Right lobe of liver (tissue), 6 donors: ENCODE measurements at regions not wholly inside any gene's neighbourhood (a gene's known extent, or its start where the extent isn't known, plus 50 kb on each side); places are given as distances from the start of the nearest gene placed in this dataset.

Source experiments
- ATAC-seq, 4 donors: fragments of 200-7000 bp; cut with Tn5 transposase; one replicate each; pipeline ENCODE4 v1.9.1; 2020; ENCODE audit warnings: mild to moderate bottlenecking in 4 of 4, moderate library complexity in 4 of 4
- DNase-seq, 3 donors: peaks; one replicate each; pipeline ENCODE4 v3.0.0-alpha.2; 2020
- H3K27ac ChIP-seq, 3 donors: fragments of 200-600 bp; one replicate each; pipeline ENCODE4 v1.8.0; 2022
- H3K27me3 ChIP-seq, 2 donors: fragments of 200-600 bp; one replicate each; pipeline ENCODE4 v1.8.0; 2022
- H3K36me3 ChIP-seq, 4 donors: fragments of 200-600 bp; sonication (generic) in 1 of 4; one replicate each; pipeline versions ENCODE4 v1.5.1 to v1.8.0; 2017 to 2022; ENCODE audit warnings: control low read depth in 1 of 4
- H3K4me1 ChIP-seq, 4 donors: fragments of 200-600 bp; sonication (generic) in 1 of 4; one replicate each; pipeline versions ENCODE4 v1.5.1 to v1.8.0; 2017 to 2022; ENCODE audit warnings: control low read depth in 1 of 4
- H3K4me3 ChIP-seq, 3 donors: fragments of 200-600 bp; one replicate each; pipeline ENCODE4 v1.8.0; 2022
- H3K9me3 ChIP-seq, 4 donors: fragments of 200-600 bp; sonication (generic) in 1 of 4; one replicate each; pipeline versions ENCODE4 v1.5.1 to v1.8.0; 2017 to 2022; ENCODE audit warnings: control low read depth in 1 of 4
- POLR2A ChIP-seq: fragments of 450-650 bp; IDR thresholded peaks from one replicate; pipeline ENCODE4 v1.6.1; 2017; ENCODE audit warnings: antibody characterized with exemption, mild to moderate bottlenecking
- WGBS: methylation state at CpG from one replicate; pipeline ENCODE4 v1.1.6; 2018; ENCODE audit warnings: low coverage, low lambda C conversion rate; ENCODE audit not compliant: insufficient coverage; ENCODE audit errors: missing lambda C conversion rate; 5-methylcytosine and 5-hydroxymethylcytosine counted together
- intact Hi-C, 2 donors: fragments of 100-400 bp; cut with DNase I; formaldehyde crosslinking; loops; one replicate each; pipeline versions ENCODE4 v1.11.2 to v1.14.1; 2022
- TF ChIP-seq, protein P1 (sequence below), 4 donors: fragments of 200-600 bp in 3 of 4; fragments of 450-650 bp in 1 of 4; IDR thresholded peaks; one replicate each; pipeline versions ENCODE4 v1.5.1 to v1.8.0; 2016 to 2022; ENCODE audit warnings: antibody characterized with exemption in 4 of 4, mild to moderate bottlenecking in 2 of 4
- donor health status: DM: no; HTN: yes; CAD: no.
- donor health status: DM: no; HTN: no; CAD: no.
- donor health status: DM: no; HTN: no; CAD: no.
- donor health status: DM: no; HTN: yes; CAD: no.
- donor health status: DM: no; HTN: yes; CAD: no.

DNA sequence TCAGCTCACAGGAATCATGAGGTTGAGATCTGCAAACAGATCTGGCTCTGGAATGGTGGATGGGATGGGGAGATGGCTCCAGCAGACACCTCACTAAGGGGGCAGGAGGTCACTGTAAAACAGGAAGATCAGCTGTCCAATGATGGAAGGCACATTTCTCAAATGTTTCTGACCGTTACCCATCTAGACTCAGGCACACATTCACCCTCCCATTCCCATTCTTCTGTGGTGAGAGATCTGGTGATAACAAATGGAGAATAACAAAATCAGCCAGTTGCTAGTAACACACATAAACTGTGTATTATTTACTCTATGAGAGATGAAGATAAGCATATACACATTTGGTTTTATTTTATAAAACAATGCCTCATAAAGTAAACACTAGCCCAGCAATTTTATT lies 235.9 kb downstream of the TSHZ3 start:
- Histone ChIP-seq H3K27me3 (no peaks in the 10 kb centered on the region), H3K4me3 (no peak overlapping the region), H3K9me3 (no peaks in the 10 kb centered on the region), H3K4me1 (no peaks in the 10 kb centered on the region), H3K36me3 (no peaks in the 10 kb centered on the region), H3K27ac (no peak overlapping the region)
- intact Hi-C loops = no loop called here
- 8% methylated on average over 1 of the region's 1 CpG for WGBS
- DNase-seq (no peak), ATAC-seq (no peak)
- TF ChIP-seq, protein P1, sequence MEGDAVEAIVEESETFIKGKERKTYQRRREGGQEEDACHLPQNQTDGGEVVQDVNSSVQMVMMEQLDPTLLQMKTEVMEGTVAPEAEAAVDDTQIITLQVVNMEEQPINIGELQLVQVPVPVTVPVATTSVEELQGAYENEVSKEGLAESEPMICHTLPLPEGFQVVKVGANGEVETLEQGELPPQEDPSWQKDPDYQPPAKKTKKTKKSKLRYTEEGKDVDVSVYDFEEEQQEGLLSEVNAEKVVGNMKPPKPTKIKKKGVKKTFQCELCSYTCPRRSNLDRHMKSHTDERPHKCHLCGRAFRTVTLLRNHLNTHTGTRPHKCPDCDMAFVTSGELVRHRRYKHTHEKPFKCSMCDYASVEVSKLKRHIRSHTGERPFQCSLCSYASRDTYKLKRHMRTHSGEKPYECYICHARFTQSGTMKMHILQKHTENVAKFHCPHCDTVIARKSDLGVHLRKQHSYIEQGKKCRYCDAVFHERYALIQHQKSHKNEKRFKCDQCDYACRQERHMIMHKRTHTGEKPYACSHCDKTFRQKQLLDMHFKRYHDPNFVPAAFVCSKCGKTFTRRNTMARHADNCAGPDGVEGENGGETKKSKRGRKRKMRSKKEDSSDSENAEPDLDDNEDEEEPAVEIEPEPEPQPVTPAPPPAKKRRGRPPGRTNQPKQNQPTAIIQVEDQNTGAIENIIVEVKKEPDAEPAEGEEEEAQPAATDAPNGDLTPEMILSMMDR (IDR thresholded peaks at IDR 0.05) = no peak
- TF ChIP-seq POLR2A = no peak

DNA sequence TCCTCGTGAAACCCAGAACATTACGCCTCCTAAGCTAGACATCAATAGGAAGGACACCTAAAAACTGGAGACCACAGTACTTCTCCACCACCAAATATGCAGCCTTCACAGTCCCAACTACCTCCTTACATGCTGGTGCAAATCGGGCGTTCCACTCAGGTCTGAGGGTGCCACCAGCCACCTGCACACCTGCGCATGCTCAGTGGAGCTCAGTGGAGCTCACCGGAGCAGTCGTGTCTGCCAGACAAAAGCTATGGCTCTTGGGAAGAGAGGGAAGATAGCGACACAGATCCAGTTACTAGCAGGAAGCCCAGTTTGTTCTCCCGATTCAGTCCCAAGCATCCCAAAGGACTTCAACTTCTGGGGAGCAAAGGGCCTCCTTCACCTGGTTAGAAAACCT lies 237.1 kb downstream of the TSHZ3 start:
- H3K4me1 ChIP-seq = no peaks in the 10 kb centered on the region
- TF ChIP-seq POLR2A = no peak
- TF ChIP-seq, protein P1 (IDR thresholded peaks at IDR 0.05) = no peak
- intact Hi-C loops = no loop called here
- H3K4me3 ChIP-seq = no peak overlapping the region
- H3K27me3 ChIP-seq = no peaks in the 10 kb centered on the region
- H3K9me3 ChIP-seq = no peaks in the 10 kb centered on the region
- no peak for ATAC-seq
- no peak for DNase-seq
- H3K27ac ChIP-seq = no peak overlapping the region
- 64% methylated on average over 9 of the region's 9 CpGs for WGBS
- no peaks in the 10 kb centered on the region for H3K36me3 ChIP-seq

DNA sequence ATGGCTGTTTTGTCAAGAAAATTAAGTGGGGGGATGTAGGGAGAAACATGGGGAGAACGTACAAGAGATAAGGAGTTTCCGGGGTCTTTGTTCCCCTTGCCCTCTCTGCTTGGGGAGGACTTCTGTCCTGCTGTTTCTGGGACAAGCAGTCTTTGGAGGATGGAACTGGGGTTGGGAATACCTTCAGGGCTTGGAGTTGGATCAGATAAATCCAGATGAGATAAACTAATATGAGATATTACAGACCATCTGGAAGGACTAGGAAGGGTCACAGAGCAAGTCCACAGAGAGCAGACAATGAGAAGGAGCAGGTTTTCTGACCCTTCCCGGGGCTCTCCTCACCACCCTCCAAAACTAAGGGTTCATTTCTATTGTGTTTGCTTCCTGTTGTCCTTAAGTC lies 237.5 kb downstream of the TSHZ3 start:
- DNase-seq (no peak), ATAC-seq (no peak)
- Histone ChIP-seq H3K27ac (no peak overlapping the region), H3K4me1 (no peaks in the 10 kb centered on the region), H3K27me3 (no peaks in the 10 kb centered on the region), H3K36me3 (no peaks in the 10 kb centered on the region), H3K9me3 (no peaks in the 10 kb centered on the region), H3K4me3 (no peak overlapping the region)
- intact Hi-C loops = no loop called here
- 37% methylated on average over 3 of the region's 3 CpGs for WGBS
- no peak for TF ChIP-seq POLR2A
- TF ChIP-seq, protein P1 (IDR thresholded peaks at IDR 0.05) = no peak

GRCh38 chr19:31110336-31110735 lies 238.9 kb downstream of the TSHZ3 start:
- TF ChIP-seq, protein P1 (IDR thresholded peaks at IDR 0.05) = no peak
- no peak for TF ChIP-seq POLR2A
- no peak overlapping the region for H3K27ac ChIP-seq
- DNase-seq (no peak), ATAC-seq (no peak)
- intact Hi-C loops = no loop called here
- H3K36me3 ChIP-seq = no peaks in the 10 kb centered on the region
- 30% methylated on average over 5 of the region's 5 CpGs for whole genome bisulfite sequencing
- no peaks in the 10 kb centered on the region for H3K4me1 ChIP-seq
- no peaks in the 10 kb centered on the region for H3K9me3 ChIP-seq
- H3K4me3 ChIP-seq = no peak overlapping the region
- no peaks in the 10 kb centered on the region for H3K27me3 ChIP-seq

DNA sequence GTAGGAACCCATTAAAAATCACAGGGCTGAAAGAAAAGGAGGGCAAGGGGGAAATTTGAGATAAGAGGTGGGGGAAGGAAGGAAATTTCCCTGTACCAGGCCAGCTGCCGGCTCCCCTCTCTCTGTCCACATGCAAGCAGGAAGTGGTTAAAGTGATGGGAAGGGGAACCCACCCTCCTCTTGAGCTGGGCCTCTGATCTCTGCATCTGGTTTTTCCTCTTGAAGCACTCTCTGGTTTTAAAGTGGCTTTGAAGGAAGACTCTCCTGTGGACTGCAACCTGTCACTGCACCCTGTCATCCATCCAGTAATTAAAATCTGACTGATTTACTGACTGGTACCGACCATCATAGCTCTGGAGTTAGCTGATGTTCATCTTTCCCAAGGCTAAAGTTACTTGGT lies 239.6 kb downstream of the TSHZ3 start:
- H3K27ac ChIP-seq = no peak overlapping the region
- DNase-seq = no peak
- H3K4me1 ChIP-seq = no peaks in the 10 kb centered on the region
- no peak for TF ChIP-seq POLR2A
- TF ChIP-seq, protein P1 (IDR thresholded peaks at IDR 0.05) = no peak
- H3K4me3 ChIP-seq = no peak overlapping the region
- H3K36me3 ChIP-seq = no peaks in the 10 kb centered on the region
- intact Hi-C loops = no loop called here
- 0% methylated on average over 1 of the region's 2 CpGs for WGBS
- H3K9me3 ChIP-seq = no peaks in the 10 kb centered on the region
- no peak for ATAC-seq
- no peaks in the 10 kb centered on the region for H3K27me3 ChIP-seq
